OCI-LY3 (cell line): ENCODE measurements at regions not wholly inside any gene's neighbourhood (a gene's known extent, or its start where the extent isn't known, plus 50 kb on each side); places are given as distances from the start of the nearest gene placed in this dataset.

Experiments used
- CTCF ChIP-seq: fragments of 200-600, 300-600 bp; sonication (generic); IDR thresholded peaks from 2 replicates; pipeline ENCODE4 v1.5.1; 2014; ENCODE audit warnings: antibody characterized with exemption, low read length, low read depth
- EZH2phosphoT487 ChIP-seq: fragments of 200-600 bp; shearing (Covaris generic); IDR thresholded peaks from 2 replicates; pipeline ENCODE4 v1.6.1; 2018; ENCODE audit warnings: antibody characterized with exemption, mixed run types, low read depth

- TF ChIP-seq CTCF (no peak), EZH2phosphoT487 (no peak)
Observed at GRCh38 chr12:48279601-48280000, 71.1 kb downstream of the ZNF641 start.
